Astrocyte of the cerebellum (primary cell): ENCODE measurements at regions not wholly inside any gene's neighbourhood (a gene's known extent, or its start where the extent isn't known, plus 50 kb on each side); places are given as distances from the start of the nearest gene placed in this dataset.
"Not testable (repeated sequence)": the region's sequence is repeated elsewhere in the genome, so short reads cannot be mapped to it uniquely, and the experiment has no call there.

Experiments used
- DNase-seq: peaks from one replicate; pipeline ENCODE4 v3.0.0-alpha.2; 2011; ENCODE audit warnings: low read depth
- H3K4me3 ChIP-seq: 2 replicates; pipeline ENCODE4 v1.5.1; 2011; ENCODE audit warnings: mild to moderate bottlenecking, low read depth, low read length, moderate library complexity
- in situ Hi-C: cut with HindIII; loops from 2 replicates; pipeline ENCODE4 v1.10.0; 2017; ENCODE audit warnings: low sequenced_read_pairs
- TF ChIP-seq, protein P1 (sequence below): IDR thresholded peaks from 2 replicates; pipeline ENCODE4 v1.5.1; 2012; ENCODE audit warnings: low read length, low read depth, moderate library complexity, mild to moderate bottlenecking; ENCODE audit errors: missing control alignments

DNA sequence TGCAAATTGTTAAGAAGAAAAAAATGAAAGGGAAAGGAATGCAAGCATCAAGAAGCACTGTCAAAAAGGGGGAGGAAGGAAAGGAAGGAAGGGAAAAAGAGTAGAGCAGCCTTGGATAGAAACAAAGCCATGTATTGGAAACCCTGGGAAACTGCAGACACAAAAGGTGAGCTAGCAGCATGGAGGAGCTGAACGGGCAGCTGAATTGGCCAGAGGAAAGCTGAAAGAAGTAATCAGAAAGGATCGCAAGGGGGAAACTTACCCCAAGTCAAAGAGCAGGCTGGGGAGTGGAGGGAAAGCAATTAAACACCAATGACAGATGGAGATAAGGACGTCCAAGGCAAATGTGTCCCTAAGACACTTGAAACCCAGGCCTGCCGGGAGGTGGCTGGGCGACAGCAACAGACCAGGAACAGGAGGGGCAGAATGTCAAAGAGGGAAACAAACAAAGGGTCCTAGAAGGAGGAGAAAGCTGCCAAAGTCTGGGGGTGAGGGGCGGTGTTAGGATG, 93.8 kb upstream of the SVIL start:
- in situ Hi-C loops, result no loop called here
- TF ChIP-seq, protein P1, sequence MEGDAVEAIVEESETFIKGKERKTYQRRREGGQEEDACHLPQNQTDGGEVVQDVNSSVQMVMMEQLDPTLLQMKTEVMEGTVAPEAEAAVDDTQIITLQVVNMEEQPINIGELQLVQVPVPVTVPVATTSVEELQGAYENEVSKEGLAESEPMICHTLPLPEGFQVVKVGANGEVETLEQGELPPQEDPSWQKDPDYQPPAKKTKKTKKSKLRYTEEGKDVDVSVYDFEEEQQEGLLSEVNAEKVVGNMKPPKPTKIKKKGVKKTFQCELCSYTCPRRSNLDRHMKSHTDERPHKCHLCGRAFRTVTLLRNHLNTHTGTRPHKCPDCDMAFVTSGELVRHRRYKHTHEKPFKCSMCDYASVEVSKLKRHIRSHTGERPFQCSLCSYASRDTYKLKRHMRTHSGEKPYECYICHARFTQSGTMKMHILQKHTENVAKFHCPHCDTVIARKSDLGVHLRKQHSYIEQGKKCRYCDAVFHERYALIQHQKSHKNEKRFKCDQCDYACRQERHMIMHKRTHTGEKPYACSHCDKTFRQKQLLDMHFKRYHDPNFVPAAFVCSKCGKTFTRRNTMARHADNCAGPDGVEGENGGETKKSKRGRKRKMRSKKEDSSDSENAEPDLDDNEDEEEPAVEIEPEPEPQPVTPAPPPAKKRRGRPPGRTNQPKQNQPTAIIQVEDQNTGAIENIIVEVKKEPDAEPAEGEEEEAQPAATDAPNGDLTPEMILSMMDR, result no peak

DNA sequence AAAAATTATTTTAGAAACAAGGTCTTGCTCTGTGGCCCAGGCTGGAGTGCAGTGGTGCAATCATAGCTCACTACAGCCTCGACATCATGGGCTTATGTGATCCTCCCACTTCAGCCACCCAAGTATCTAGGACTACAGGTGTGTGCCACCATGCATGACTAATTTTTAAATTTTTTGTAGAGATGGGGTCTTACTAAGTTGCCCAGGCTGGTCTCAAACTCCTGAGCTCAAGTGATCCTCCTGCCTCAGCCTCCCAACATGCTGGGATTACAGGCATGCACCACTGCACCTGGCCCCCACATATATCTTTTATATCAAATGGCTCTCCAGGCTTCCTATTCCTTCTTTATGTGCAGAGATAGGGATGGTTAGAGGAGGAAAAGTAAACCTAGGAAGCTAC, 91.2 kb upstream of the SVIL start:
- in situ Hi-C loops, DNase-seq, H3K4me3 ChIP-seq: not testable (repeated sequence)

More for the DNA sequence above, 93.8 kb upstream of the SVIL start:
- no peak overlapping the region for H3K4me3 ChIP-seq
- DNase-seq, result no peak

DNA sequence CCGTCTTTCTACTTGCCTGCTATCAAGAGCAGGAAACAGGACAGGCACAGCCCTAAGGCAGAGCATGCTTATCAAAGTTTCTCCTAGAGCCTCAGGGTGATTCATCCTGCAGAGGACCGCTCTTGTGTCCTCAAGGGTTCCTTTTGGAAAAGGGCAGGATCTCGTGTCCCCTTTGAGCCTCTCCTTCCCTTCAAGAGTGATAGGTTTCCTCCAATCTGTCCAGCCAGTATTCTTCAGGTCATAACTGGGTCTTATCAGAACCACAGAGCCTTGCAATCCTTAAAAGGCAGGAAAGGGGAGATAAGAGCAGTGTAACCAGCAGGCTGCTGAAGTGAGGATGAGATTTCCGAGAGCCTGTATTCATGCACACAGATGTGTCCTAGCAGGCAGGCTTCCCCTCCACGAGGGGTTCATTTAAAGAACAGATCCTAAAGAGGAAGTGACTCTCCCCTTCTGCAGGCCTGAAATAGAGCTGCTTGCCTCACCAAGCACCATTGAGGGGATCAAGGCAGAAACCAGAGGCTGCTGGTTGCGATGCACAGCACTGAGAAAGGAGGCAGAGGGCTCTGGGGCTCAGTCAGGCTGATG, 90.5 kb upstream of the SVIL start:
- in situ Hi-C loops, result no loop called here
- TF ChIP-seq, protein P1, result no peak
- H3K4me3 ChIP-seq, result no peak overlapping the region
- DNase-seq, result no peak

DNA sequence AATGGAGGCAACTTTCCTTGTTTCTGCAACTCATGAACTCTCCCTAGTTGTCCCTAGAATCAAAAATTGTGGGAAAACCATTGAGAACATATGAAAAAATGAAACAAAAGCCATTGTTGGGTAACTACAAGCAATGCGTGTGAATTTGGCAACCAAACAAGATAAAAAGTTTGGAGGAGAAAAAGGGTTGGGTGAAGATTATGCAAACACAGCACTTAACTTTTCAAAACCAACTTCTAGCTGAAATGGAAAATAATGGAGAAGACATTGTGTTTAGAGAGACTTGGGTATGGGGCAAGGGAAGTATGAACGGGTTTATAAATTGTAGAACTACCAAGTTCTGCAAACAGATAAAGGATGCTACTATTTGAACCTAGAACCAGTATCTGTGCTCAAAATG, 89.0 kb upstream of the SVIL start:
- in situ Hi-C loops, result no loop called here
- TF ChIP-seq, protein P1, result no peak

DNA sequence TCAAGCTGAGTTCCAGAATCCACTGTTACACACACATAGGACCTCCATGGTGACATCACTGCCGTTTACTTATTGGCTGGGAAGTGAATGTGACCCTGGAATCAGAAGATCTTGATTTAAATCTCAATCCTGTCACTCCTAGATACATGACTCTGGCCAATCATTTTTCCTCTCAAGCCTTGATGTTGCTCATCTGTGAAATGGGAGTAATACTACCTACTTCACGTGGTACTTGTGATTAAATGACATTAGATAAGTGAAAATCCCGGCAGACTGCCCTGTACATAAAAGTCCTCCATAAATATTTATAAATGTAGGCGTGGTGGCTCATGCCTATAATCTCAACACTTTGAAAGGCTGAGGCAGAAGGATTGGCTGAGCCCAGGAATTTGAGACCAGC, 88.0 kb upstream of the SVIL start:
- TF ChIP-seq, protein P1, result no peak
- no peak for DNase-seq
- no peak overlapping the region for H3K4me3 ChIP-seq
- in situ Hi-C loops, result no loop called here

More for the DNA sequence above, 89.0 kb upstream of the SVIL start:
- DNase-seq, result no peak
- no peak overlapping the region for H3K4me3 ChIP-seq

DNA sequence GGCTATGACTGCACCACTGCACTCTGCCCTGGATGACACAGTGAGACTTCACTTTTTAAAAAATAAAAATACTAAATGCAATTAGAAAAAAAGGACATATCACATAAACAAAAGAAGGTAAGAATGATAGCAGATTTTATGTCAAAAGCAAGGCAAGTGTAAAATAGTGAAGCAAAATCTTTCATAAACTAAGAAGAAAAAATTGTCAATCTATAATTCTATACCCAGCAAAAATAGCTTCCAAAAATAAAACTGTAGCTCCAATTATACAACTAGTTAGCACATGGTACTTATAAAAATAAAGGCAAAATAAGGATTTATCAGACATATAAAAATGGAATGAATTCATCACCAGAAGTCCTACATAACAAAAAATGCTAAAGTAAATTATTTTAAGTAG, 85.4 kb upstream of the SVIL start:
- no peak overlapping the region for H3K4me3 ChIP-seq
- in situ Hi-C loops, result no loop called here
- TF ChIP-seq, protein P1, result no peak
- no peak for DNase-seq

DNA sequence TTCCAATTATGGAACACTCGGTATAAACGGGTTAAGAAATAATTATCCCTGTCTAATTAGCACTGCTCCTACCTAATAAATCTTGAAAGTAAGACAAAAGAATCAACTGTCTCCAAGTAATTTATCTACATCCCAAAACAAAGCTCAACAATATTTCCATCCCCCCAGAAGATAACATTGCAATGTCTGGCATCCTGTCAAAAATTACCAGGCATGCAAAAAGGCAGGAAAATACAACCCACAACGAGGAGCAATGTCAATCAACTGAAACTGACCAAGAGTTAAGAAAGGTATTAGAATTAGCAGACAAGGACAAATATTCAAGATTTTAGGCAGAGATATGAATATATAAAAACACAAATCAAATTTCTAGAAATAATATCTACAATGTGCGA, 84.5 kb upstream of the SVIL start:
- DNase-seq, result no peak
- no peak overlapping the region for H3K4me3 ChIP-seq
- TF ChIP-seq, protein P1, result no peak
- in situ Hi-C loops, result no loop called here
